ENCODE measurements at regions not wholly inside any gene's neighbourhood (a gene's known extent, or its start where the extent isn't known, plus 50 kb on each side); places are given as distances from the start of the nearest gene placed in this dataset.

DNA sequence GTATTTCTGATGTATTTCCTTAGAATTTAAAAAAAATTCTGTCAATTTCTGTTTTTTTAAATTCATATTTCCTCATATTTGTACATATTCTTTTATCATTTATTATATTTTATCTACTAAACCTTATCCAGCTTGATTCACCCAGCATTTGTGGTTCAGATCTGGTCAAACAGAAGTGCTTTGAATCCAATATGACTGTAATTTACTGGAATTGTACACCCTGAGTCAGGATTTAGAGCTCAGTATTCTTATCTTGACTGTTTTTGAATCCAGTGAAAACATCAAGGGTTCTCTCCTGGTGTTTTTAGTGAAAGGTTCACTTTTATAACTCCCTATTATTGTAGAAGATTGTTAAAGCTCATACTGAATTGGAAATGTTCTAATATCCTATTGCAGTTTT, 1077.0 kb upstream of the NCAM2 start:
- no peak overlapping the region for H3K4me3 ChIP-seq (ENCODE audit: low read length)
- TF ChIP-seq, protein P1, sequence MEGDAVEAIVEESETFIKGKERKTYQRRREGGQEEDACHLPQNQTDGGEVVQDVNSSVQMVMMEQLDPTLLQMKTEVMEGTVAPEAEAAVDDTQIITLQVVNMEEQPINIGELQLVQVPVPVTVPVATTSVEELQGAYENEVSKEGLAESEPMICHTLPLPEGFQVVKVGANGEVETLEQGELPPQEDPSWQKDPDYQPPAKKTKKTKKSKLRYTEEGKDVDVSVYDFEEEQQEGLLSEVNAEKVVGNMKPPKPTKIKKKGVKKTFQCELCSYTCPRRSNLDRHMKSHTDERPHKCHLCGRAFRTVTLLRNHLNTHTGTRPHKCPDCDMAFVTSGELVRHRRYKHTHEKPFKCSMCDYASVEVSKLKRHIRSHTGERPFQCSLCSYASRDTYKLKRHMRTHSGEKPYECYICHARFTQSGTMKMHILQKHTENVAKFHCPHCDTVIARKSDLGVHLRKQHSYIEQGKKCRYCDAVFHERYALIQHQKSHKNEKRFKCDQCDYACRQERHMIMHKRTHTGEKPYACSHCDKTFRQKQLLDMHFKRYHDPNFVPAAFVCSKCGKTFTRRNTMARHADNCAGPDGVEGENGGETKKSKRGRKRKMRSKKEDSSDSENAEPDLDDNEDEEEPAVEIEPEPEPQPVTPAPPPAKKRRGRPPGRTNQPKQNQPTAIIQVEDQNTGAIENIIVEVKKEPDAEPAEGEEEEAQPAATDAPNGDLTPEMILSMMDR (conservative IDR thresholded peaks at IDR 0.05; ENCODE audit: low read depth, low read length): no peak
- DNase-seq (ENCODE audit: low read depth): no peak

DNA sequence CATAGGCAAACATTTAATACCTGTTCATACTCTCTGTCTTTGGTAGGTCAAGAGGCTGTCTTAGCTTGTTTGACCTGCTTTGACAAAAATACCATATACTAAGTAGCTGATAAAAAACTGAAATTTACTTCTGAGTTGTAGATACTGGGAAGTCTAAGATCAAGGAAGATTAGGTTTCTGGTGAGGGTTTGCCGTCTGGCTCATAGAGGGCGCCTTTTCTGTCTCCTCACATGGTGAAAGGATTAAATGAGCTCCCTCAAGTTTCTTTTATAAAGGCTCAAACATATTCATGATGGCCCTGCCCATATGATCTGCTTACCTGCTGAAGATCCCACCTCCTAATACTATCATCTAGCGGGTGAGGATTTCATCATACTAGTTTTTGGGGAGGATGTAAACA, 1076.1 kb upstream of the NCAM2 start:
- no peak for DNase-seq (ENCODE audit: low read depth)
- H3K4me3 ChIP-seq (ENCODE audit: low read length): no peak overlapping the region
- TF ChIP-seq, protein P1 (conservative IDR thresholded peaks at IDR 0.05; ENCODE audit: low read depth, low read length): no peak

DNA sequence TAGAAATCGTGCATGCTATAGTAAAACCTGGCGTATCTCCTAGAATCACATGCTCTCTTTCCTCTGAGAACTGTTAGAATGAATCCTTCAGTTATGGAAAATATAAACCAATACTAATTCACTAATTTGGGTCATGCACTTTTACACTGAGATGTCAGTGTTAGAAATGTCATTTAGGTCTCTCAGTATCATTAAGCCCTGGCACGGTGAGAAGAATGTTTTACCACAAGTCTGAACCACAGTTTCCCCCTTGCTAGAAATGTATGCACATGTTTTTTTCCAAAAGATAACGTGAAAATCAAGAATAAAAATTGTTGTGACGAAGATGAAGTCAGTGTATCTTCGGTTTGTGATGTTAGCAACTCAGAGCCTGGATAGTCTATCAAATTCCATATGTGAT, 1062.7 kb upstream of the NCAM2 start:
- no peak for DNase-seq (ENCODE audit: low read depth)
- no peak overlapping the region for H3K4me3 ChIP-seq (ENCODE audit: low read length)
- TF ChIP-seq, protein P1 (conservative IDR thresholded peaks at IDR 0.05; ENCODE audit: low read depth, low read length): no peak

DNA sequence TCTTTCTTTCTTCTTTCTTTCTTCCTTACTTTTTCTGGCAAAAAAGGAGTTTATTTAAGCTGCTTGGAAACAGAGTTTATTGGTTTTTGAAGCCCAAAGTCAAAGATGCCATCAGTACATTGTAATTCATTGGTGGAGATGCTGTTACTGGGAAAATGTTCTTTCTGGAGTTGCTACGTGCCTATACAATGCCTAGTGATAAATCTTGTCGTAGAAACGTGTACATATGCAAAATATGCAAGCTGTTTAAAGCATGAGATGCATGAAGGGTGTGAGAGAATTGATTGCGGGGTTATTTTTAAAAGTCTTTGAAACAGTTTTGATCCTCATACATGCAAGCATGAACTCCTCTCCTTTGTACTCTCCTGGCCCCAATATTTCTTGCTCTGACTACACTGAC, 1060.6 kb upstream of the NCAM2 start:
- no peak for DNase-seq (ENCODE audit: low read depth)

DNA sequence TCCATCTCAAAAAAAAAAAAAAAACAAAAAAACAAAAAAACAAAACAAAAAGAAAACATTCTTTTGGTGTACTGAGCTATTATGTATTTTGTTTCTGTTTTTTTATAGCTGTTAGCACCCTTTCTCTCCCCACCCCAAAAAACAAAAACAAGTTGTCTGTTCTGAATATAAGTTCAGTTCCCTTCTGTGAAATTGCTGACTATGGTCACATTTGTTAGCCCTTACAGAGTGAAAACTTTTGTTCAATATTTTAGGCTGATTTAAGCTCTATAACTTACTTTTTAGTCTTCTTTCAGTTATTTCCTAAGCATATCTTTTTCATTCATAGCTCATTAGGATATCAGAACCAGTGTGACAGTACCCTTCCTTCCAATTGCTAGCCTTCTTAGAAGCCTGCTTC, 1056.6 kb upstream of the NCAM2 start:
- H3K4me3 ChIP-seq (ENCODE audit: low read length): no peak overlapping the region
- TF ChIP-seq, protein P1 (conservative IDR thresholded peaks at IDR 0.05; ENCODE audit: low read depth, low read length): no peak
- no peak for DNase-seq (ENCODE audit: low read depth)

More for the DNA sequence above, 1060.6 kb upstream of the NCAM2 start:
- TF ChIP-seq, protein P1 (conservative IDR thresholded peaks at IDR 0.05; ENCODE audit: low read depth, low read length): no peak
- no peak overlapping the region for H3K4me3 ChIP-seq (ENCODE audit: low read length)

DNA sequence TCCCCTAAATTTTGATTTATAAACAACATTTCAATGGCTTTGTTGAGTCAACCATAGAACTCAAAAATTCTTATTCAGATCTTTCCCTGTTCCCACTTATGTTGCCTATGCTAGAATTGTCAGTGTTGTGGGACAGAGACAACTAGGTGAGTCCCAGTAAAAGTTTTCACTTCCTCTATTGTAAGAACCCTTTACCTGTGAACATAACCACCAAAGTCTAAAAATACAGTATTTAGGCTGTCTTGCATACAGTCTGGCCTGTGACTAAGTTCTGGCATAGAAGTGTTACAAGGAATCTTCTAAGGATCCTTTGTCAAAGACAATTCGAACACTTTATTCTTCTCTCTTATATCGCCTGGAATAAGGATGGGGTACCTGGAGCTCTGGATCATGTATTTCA, 1047.9 kb upstream of the NCAM2 start:
- TF ChIP-seq, protein P1 (conservative IDR thresholded peaks at IDR 0.05; ENCODE audit: low read depth, low read length): no peak
- no peak overlapping the region for H3K4me3 ChIP-seq (ENCODE audit: low read length)
- DNase-seq (ENCODE audit: low read depth): no peak

DNA sequence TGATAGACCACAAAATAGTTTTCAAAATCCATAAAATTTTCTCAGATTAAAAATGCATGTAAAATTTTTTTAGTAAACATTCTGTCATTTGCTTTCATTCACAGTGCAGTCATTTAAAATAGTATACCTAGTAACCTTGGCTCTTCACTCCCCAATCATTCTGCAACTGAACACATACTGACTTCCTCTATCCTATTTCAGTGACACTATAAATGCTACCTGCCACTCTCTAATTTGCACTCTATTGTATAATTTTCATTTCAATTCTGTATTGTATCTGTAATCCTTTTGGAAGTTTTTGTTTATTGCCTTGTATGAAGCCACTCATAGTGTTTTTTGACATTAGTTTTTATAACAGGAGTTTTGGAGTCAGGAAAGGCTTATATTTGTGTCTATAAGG, 1029.1 kb upstream of the NCAM2 start:
- no peak overlapping the region for H3K4me3 ChIP-seq (ENCODE audit: low read length)
- TF ChIP-seq, protein P1 (conservative IDR thresholded peaks at IDR 0.05; ENCODE audit: low read depth, low read length): no peak
- no peak for DNase-seq (ENCODE audit: low read depth)
